ENCODE measurements at regions not wholly inside any gene's neighbourhood (a gene's known extent, or its start where the extent isn't known, plus 50 kb on each side); places are given as distances from the start of the nearest gene placed in this dataset.

- TF ChIP-seq RFX5 (IDR thresholded peaks at IDR 0.05), result no peak
- TF ChIP-seq RCOR1 (IDR thresholded peaks at IDR 0.05; ENCODE audit: low read depth, low read length), result no peak
- TF ChIP-seq MAX (IDR thresholded peaks at IDR 0.05), result no peak
Observed at GRCh38 chr10:10846504-10846900, 171.2 kb upstream of the CELF2 start (continued).

GRCh38 chr10:10847387-10847786, 170.3 kb upstream of the CELF2 start:
- Histone ChIP-seq H3K27ac (no peak overlapping the region), H3K4me3 (no peak overlapping the region), H3K9me3 (0 out of 3 replicates have a peak, but pooled peaks cover 9% of the 10 kb centered on the region), H3K4me2 (no peak overlapping the region), H3K4me1 (no peaks in the 10 kb centered on the region)
- WGBS (ENCODE audit: missing lambda C conversion rate), result 17% methylated on average over 5 of the region's 5 CpGs
- CTCF ChIA-PET, result no interaction called here
- FAIRE-seq (no peak), ATAC-seq (no peak), DNase-seq (ENCODE audit: low read depth in 1 of 2, low spot score in 1 of 2) (no peak)
- TF ChIP-seq KDM1A (IDR thresholded peaks at IDR 0.05; ENCODE audit: low read depth) (no peak), FOXS1 (CRISPR knock-in tag; IDR thresholded peaks at IDR 0.05) (no peak)
- POLR2A ChIA-PET, result no interaction called here

GRCh38 chr10:10848488-10849111, 169.1 kb upstream of the CELF2 start:
- no peak for TF ChIP-seq MAZ (IDR thresholded peaks at IDR 0.05; ENCODE audit: borderline replicate concordance, low read depth, low read length)
- TF ChIP-seq PHF8 (IDR thresholded peaks at IDR 0.05; ENCODE audit: borderline replicate concordance, low read depth), result no peak
- no peak for TF ChIP-seq HOXB13 (CRISPR knock-in tag; IDR thresholded peaks at IDR 0.05; ENCODE audit: low read depth)
- no peak for TF ChIP-seq ELK1 (IDR thresholded peaks at IDR 0.05; ENCODE audit: low read depth, low read length)
- TF ChIP-seq SREBF2 (IDR thresholded peaks at IDR 0.05), result no peak
- TF ChIP-seq RARB (CRISPR knock-in tag; IDR thresholded peaks at IDR 0.05), result no peak
- TF ChIP-seq CTCF (IDR thresholded peaks at IDR 0.05), result no peak
- TF ChIP-seq SMC3 (IDR thresholded peaks at IDR 0.05), result no peak
- TF ChIP-seq HEYL (CRISPR knock-in tag; IDR thresholded peaks at IDR 0.05), result no peak
- no peak for TF ChIP-seq RNF2 (IDR thresholded peaks at IDR 0.05; ENCODE audit: borderline replicate concordance, low read depth)
- no peak for TF ChIP-seq MAX (IDR thresholded peaks at IDR 0.05)
- TF ChIP-seq KDM5A (IDR thresholded peaks at IDR 0.05), result no peak
- no peak for TF ChIP-seq BCL3 (IDR thresholded peaks at IDR 0.05)
- CTCF ChIA-PET, result interaction anchor here (0.6 kb wide), 1 partner anchor 160 kb away, joined by 3 read pairs; no protein-coding TSS in a partner anchor
- no peak for ATAC-seq

More at GRCh38 chr10:10848488-10849111, 169.1 kb upstream of the CELF2 start:
- WGBS (ENCODE audit: missing lambda C conversion rate), result 23% methylated on average over 13 of the region's 13 CpGs
- Histone ChIP-seq H3K4me3 (no peak overlapping the region), H3K4me2 (no peak overlapping the region), H3K9me3 (0 out of 3 replicates have a peak, but pooled peaks cover 9% of the 10 kb centered on the region), H3K27ac (no peak overlapping the region), H3K4me1 (no peaks in the 10 kb centered on the region)
- FAIRE-seq (no peak), DNase-seq (ENCODE audit: low read depth in 1 of 2, low spot score in 1 of 2) (no peak)
- POLR2A ChIA-PET, result no interaction called here
